Tibial nerve (tissue), 4 donors: ENCODE measurements at regions not wholly inside any gene's neighbourhood (a gene's known extent, or its start where the extent isn't known, plus 50 kb on each side); places are given as distances from the start of the nearest gene placed in this dataset.
"Not testable (repeated sequence)": the region's sequence is repeated elsewhere in the genome, so short reads cannot be mapped to it uniquely, and the experiment has no call there.

ENCODE experiments used
- DNase-seq, 2 donors: peaks; one replicate each; pipeline ENCODE4 v3.0.0-alpha.2; 2019; ENCODE audit warnings: low spot score in 2 of 2
- H3K27ac ChIP-seq, 4 donors: fragments of 200-600 bp; sonication (generic) in 3 of 4; one replicate each; pipeline ENCODE4 v1.5.1; 2017 to 2019; ENCODE audit warnings: mild to moderate bottlenecking in 1 of 4
- H3K27me3 ChIP-seq, 2 donors: fragments of 200-600 bp; sonication (generic) in 1 of 2; one replicate each; pipeline versions ENCODE4 v1.5.1 to v1.6.0; 2017 to 2019
- H3K36me3 ChIP-seq, 3 donors: fragments of 200-600 bp; sonication (generic); one replicate each; pipeline ENCODE4 v1.5.1; 2018 to 2019
- H3K4me1 ChIP-seq, 4 donors: fragments of 200-600 bp; sonication (generic) in 3 of 4; one replicate each; pipeline ENCODE4 v1.5.1; 2017 to 2019
- H3K4me3 ChIP-seq, 4 donors: fragments of 200-600 bp; sonication (generic) in 3 of 4; one replicate each; pipeline ENCODE4 v1.5.1; 2017 to 2019; ENCODE audit warnings: mild to moderate bottlenecking in 1 of 4, moderate library complexity in 1 of 4
- H3K9me3 ChIP-seq, 4 donors: fragments of 200-600 bp; sonication (generic) in 3 of 4; one replicate each; pipeline ENCODE4 v1.5.1; 2017 to 2019
- CTCF ChIP-seq, 5 experiments: fragments of 200-600 bp in 3 of 5; fragments of 450-650 bp in 2 of 5; sonication (generic) in 3 of 5; IDR thresholded peaks; one replicate each; pipeline ENCODE4 v1.5.1; 2016 to 2019; ENCODE audit warnings: antibody characterized with exemption in 5 of 5, mild to moderate bottlenecking in 3 of 5, moderate library complexity in 2 of 5
- EP300 ChIP-seq, 2 donors: sonication (generic); formaldehyde crosslinking; IDR thresholded peaks; one replicate each; pipeline ENCODE4 v1.6.1; 2017; ENCODE audit warnings: antibody characterized with exemption in 2 of 2, mild to moderate bottlenecking in 1 of 2
- POLR2A ChIP-seq, 2 donors: fragments of 450-650 bp; IDR thresholded peaks; one replicate each; pipeline ENCODE4 v1.6.1; 2017; ENCODE audit warnings: antibody characterized with exemption in 2 of 2, mild to moderate bottlenecking in 2 of 2, moderate library complexity in 2 of 2
- WGBS, 2 donors: methylation state at CpG; one replicate each; pipeline ENCODE4 v1.1.5; 2018; 5-methylcytosine and 5-hydroxymethylcytosine counted together

DNA sequence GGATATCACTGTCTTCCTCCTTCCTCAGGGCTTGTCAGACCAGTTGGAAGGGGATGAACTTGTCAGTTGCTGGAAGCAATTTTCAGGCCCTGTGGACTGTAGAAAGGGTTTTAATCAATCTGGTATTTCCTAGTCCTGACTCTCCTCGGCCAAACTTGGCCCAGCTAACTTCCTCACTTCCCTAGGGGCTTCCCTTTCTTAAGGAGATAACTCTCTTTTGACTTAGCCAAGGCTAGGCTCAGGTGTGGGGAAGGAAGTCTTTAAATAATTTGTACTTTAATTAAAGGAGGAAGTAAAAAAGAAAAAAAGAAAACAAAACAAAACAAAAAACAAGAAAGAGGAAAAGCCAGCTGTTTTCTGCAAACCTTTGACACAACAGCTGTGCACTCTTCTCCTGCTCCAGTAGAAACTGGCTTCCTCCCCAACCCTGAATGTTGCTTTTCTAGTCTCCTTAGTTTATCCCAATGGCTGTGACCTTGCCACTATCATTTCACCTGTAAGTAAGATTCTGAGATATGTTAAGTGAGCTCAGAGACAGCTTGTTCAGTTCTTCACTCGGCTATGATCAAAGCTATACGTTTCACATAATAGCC lies 53.0 kb upstream of the ST3GAL6 start:
- Histone ChIP-seq H3K4me3 (no peak overlapping the region), H3K27me3 (no peaks in the 10 kb centered on the region), H3K27ac (peak overlapping the region in 1 of 4 donors; percentile 6), H3K9me3 (no peaks in the 10 kb centered on the region), H3K4me1 (peaks cover 0 to 24% (median 0%) of the 10 kb centered on the region in 4 donors), H3K36me3 (peaks cover 0 to 6% (median 0%) of the 10 kb centered on the region in 3 donors)
- 45% methylated on average over 3 of the region's 3 CpGs for WGBS, 2 donors
- TF ChIP-seq POLR2A (IDR thresholded peaks at IDR 0.05) (no peak), EP300 (IDR thresholded peaks at IDR 0.05) (no peak), CTCF (IDR thresholded peaks at IDR 0.05) (no peak)
- no peak for DNase-seq

DNA sequence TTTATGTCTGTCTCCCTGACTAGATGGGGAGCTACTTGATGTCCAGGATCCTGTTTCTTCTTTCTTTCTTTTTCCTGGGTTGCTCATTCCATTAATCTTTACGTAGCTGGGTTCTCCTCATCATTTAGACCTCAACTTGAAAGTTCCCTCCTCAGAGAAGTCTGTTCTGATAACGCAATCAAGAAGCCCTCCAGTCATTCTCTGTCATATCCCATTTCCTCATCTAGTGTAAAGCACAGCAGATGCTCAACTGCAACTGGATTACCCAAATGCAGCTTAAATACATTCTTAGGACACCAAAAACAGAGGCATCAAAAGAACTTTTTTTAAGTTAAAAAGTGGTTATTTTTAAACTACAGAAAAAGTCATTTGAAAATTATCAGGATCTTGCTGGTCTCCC lies 51.7 kb upstream of the ST3GAL6 start:
- WGBS, 2 donors, result 80 to 86% methylated on average over 2 of the region's 2 CpGs
- Histone ChIP-seq H3K27ac (no peak overlapping the region), H3K27me3 (no peaks in the 10 kb centered on the region), H3K9me3 (no peaks in the 10 kb centered on the region), H3K4me1 (peaks cover 0 to 24% (median 0%) of the 10 kb centered on the region in 4 donors), H3K4me3 (no peak overlapping the region), H3K36me3 (peaks cover 0 to 6% (median 0%) of the 10 kb centered on the region in 3 donors)
- DNase-seq, result no peak
- no peak for TF ChIP-seq CTCF (IDR thresholded peaks at IDR 0.05)
- no peak for TF ChIP-seq EP300 (IDR thresholded peaks at IDR 0.05)
- TF ChIP-seq POLR2A (IDR thresholded peaks at IDR 0.05), result no peak

GRCh38 chr3:98712726-98713125 lies 50.4 kb upstream of the ST3GAL6 start:
- Histone ChIP-seq H3K4me1 (peaks cover 0 to 24% (median 0%) of the 10 kb centered on the region in 4 donors), H3K27me3 (no peaks in the 10 kb centered on the region), H3K27ac (no peak overlapping the region), H3K36me3 (peaks cover 0 to 6% (median 0%) of the 10 kb centered on the region in 3 donors), H3K9me3 (no peaks in the 10 kb centered on the region), H3K4me3 (no peak overlapping the region)
- no peak for DNase-seq
- WGBS, 2 donors, result 96 to 97% methylated on average over 6 of the region's 6 CpGs
- TF ChIP-seq EP300 (IDR thresholded peaks at IDR 0.05), result no peak
- TF ChIP-seq POLR2A (IDR thresholded peaks at IDR 0.05), result no peak
- no peak for TF ChIP-seq CTCF (IDR thresholded peaks at IDR 0.05)

DNA sequence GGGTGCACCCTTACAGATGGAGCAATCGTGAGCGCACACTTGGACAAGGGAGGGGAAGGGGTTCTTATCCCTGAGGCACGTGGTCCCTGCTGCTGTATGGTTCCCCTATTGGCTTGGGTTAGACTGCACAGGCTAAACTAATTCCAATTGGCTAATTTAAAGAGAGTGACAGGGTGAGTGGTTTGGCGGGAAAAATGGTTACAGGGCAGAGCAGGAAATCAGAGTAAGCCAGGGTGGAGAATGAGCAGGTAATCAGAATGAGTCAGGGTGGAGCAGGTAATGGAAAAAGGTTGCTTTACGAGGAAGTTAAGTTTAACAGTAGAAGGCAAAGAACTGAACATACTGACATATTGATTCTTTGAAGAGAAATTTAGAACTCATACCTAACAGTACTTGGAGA lies 49.8 kb upstream of the ST3GAL6 start:
- H3K9me3 ChIP-seq, H3K4me3 ChIP-seq, DNase-seq, H3K27me3 ChIP-seq, H3K27ac ChIP-seq, H3K36me3 ChIP-seq: not testable (repeated sequence)
- 96 to 97% methylated on average over 5 of the region's 5 CpGs for WGBS, 2 donors
- peaks cover 0 to 20% (median 0%) of the 10 kb centered on the region in 4 donors for H3K4me1 ChIP-seq
